SJCRH30 (cell line): ENCODE measurements at regions not wholly inside any gene's neighbourhood (a gene's known extent, or its start where the extent isn't known, plus 50 kb on each side); places are given as distances from the start of the nearest gene placed in this dataset.
"Not testable (repeated sequence)": the region's sequence is repeated elsewhere in the genome, so short reads cannot be mapped to it uniquely, and the experiment has no call there.

ENCODE experiments used
- DNase-seq, 2 experiments: peaks; one replicate each; pipeline ENCODE4 v3.0.0-alpha.2; 2015 to 2020
- H3K27ac ChIP-seq: fragments of 250-450 bp; sonication (Bioruptor Pico); 2 replicates; pipeline ENCODE4 v1.5.1; 2020; ENCODE audit warnings: mild to moderate bottlenecking, moderate library complexity
- H3K27me3 ChIP-seq: fragments of 250-450 bp; sonication (Bioruptor Pico); 2 replicates; pipeline ENCODE4 v1.5.1; 2020; ENCODE audit warnings: mild to moderate bottlenecking, moderate library complexity
- H3K36me3 ChIP-seq: fragments of 250-450 bp; sonication (Bioruptor Pico); 2 replicates; pipeline ENCODE4 v1.5.1; 2020; ENCODE audit warnings: mild to moderate bottlenecking, moderate library complexity
- H3K4me1 ChIP-seq: fragments of 250-450 bp; sonication (Bioruptor Pico); 2 replicates; pipeline ENCODE4 v1.5.1; 2020; ENCODE audit warnings: mild to moderate bottlenecking, moderate library complexity
- H3K4me3 ChIP-seq: fragments of 250-450 bp; sonication (Bioruptor Pico); 2 replicates; pipeline ENCODE4 v1.5.1; 2020; ENCODE audit warnings: mild to moderate bottlenecking, moderate library complexity
- H3K9me3 ChIP-seq: fragments of 250-450 bp; sonication (Bioruptor Pico); replicated peaks from 2 replicates; pipeline ENCODE4 v1.5.1; 2020; ENCODE audit warnings: mild to moderate bottlenecking, moderate library complexity

DNA sequence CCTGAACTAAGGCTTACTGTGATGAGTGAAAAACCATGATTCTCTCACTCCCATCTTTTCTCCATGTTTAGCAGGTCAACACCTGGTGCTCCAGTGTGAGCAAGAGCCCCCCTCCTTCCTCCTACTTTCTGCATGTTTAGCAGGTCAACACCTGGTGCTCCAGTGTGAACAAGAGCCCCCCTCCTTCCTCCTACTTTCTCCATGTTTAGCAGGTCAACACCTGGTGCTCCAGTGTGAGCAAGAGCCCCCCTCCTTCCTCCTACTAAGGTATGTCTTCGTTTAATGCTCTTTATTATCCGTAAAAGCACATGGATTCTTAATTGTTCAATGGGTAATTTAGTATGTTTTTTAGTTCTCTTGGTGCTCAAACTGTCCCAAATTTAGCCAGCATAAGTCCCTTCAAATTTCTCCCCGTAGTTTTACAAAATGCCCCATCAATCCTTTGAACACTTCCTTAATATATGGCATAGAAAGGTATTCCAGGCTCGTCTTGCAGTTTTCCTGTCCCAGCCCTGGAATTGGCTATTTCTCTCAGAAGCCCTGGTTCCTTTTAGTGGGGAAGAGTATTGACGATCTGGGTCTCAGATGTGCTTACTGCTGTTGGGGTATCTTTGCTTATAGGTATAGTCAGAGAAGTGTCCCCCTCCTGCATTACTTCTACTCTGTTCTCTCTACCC, 760.8 kb upstream of the TPTE start:
- H3K4me1 ChIP-seq = no peaks in the 10 kb centered on the region
- H3K27ac ChIP-seq = no peak overlapping the region
- 0 out of 2 replicates have a peak, but pooled peaks cover 2% of the 10 kb centered on the region for H3K9me3 ChIP-seq
- peaks cover 16% of the 10 kb centered on the region for H3K27me3 ChIP-seq
- no peak overlapping the region for H3K4me3 ChIP-seq
- H3K36me3 ChIP-seq = no peaks in the 10 kb centered on the region
- DNase-seq = no peak

- no peaks in the 10 kb centered on the region for H3K36me3 ChIP-seq
- H3K27me3 ChIP-seq = peaks cover 12% of the 10 kb centered on the region
- H3K9me3 ChIP-seq = 0 out of 2 replicates have a peak, but pooled peaks cover 2% of the 10 kb centered on the region
- no peak overlapping the region for H3K27ac ChIP-seq
- no peak overlapping the region for H3K4me3 ChIP-seq
- H3K4me1 ChIP-seq = no peaks in the 10 kb centered on the region
- DNase-seq = no peak
These were observed 758.1 kb upstream of the TPTE start for GRCh38 chr21:9763306-9763705.

GRCh38 chr21:9763807-9764206, 757.6 kb upstream of the TPTE start:
- no peak overlapping the region for H3K4me3 ChIP-seq
- H3K4me1 ChIP-seq = no peaks in the 10 kb centered on the region
- no peaks in the 10 kb centered on the region for H3K36me3 ChIP-seq
- no peak for DNase-seq
- H3K27ac ChIP-seq = no peak overlapping the region
- H3K27me3 ChIP-seq = peaks cover 7% of the 10 kb centered on the region; the same call in 1 of the 2 replicates
- 0 out of 2 replicates have a peak, but pooled peaks cover 2% of the 10 kb centered on the region for H3K9me3 ChIP-seq

- not testable (repeated sequence) for H3K9me3 ChIP-seq, H3K27ac ChIP-seq, H3K36me3 ChIP-seq, DNase-seq, H3K4me3 ChIP-seq, H3K27me3 ChIP-seq, H3K4me1 ChIP-seq
These were observed 757.1 kb upstream of the TPTE start for GRCh38 chr21:9764294-9764693.

DNA sequence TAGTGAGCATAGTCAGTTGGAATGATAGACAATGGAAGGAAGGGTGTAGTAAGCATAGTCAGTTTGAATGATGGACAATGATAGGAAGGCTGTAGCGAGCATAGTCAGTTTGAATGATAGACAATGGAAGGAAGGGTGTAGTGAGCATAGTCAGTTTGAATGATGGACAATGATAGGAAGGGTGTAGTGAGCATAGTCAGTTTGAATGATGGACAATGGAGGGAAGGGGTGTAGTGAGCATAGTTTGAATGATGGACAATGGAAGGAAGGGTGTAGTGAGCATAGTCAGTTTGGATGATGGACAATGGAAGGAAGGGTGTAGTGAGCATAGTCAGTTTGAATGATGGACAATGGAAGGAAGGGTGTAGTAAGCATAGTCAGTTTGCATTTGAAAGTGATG, 755.8 kb upstream of the TPTE start:
- not testable (repeated sequence) for DNase-seq, H3K27me3 ChIP-seq, H3K27ac ChIP-seq, H3K9me3 ChIP-seq, H3K4me3 ChIP-seq, H3K4me1 ChIP-seq, H3K36me3 ChIP-seq

DNA sequence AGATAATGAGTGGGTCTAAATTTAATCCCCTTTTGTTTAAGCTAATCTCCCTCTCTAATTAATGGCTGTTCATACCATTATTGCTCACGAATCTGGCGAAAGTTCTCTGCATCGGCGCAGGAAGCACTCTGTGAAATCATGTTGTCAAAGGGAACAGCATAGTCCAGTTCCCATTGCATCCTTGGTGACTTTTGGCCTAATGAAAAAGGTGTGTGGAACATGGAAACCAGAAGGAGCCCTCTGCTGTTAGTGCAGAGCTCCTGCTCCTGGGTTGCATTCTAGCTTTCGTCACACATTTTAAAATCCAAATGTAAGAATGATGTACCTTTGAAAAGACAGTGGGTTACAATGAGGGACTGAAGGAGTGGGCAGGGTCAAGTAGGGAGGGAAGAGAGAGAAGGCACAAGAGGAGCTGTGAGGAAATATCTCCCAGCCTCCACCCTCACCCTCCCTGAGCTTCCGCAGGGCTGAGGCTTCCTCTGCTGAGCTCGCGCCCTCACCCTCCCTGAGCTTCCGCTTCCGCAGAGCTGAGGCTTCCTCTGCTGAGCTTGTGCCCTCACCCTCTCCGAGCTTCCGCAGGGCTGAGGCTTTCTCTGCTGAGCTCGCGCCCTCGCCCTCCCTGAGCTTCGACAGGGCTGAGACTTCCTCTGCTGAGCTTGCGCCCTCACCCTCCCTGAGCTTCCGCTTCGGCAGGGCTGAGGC, 754.3 kb upstream of the TPTE start:
- not testable (repeated sequence) for H3K27ac ChIP-seq, H3K4me3 ChIP-seq, H3K27me3 ChIP-seq, DNase-seq, H3K4me1 ChIP-seq, H3K9me3 ChIP-seq, H3K36me3 ChIP-seq

DNA sequence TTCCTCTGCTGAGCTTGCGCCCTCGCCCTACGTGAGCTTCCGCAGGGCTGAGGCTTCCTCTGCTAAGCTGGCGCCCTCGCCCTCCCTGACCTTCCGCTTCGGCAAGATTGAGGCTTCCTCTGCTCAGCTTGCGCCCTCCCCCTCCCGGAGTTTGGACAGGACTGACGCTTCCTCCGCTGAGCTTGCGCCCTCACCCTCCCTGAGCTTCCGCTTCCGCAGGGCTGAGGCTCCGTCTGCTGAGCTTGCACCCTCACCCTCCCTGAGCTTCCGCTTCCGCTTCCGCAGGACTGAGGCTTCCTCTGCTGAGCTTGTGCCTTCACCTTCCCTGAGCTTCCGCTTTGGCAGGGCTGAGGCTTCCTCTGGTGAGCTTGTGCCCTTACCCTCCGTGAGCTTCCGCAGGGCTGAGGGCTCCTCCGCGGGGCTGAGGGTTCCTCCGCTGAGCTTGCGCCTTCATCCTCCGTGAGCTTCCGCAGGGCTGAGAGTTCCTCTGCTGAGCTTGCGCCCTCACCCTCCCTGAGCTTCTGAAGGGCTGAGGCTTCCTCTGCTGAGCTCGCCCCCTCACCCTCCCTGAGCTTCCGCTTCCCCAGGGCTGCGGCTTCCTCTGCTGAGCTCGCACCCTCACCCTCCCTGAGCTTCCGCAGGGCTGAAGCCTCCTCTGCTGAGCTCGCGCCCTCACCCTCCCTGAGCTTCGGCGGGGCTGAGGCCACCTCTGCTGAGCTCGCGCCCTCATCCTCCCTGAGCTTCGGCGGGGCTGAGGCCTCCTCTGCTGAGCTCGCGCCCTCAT, 753.6 kb upstream of the TPTE start:
- no peak overlapping the region for H3K27ac ChIP-seq
- no peak for DNase-seq
- H3K27me3 ChIP-seq = no peaks in the 10 kb centered on the region
- H3K4me3 ChIP-seq = no peak overlapping the region
- H3K9me3 ChIP-seq = no peaks in the 10 kb centered on the region
- H3K4me1 ChIP-seq = no peaks in the 10 kb centered on the region
- H3K36me3 ChIP-seq = no peaks in the 10 kb centered on the region

GRCh38 chr21:9768376-9769130, 752.8 kb upstream of the TPTE start:
- H3K27ac ChIP-seq, H3K9me3 ChIP-seq, H3K4me1 ChIP-seq, H3K27me3 ChIP-seq, DNase-seq, H3K36me3 ChIP-seq, H3K4me3 ChIP-seq: not testable (repeated sequence)

DNA sequence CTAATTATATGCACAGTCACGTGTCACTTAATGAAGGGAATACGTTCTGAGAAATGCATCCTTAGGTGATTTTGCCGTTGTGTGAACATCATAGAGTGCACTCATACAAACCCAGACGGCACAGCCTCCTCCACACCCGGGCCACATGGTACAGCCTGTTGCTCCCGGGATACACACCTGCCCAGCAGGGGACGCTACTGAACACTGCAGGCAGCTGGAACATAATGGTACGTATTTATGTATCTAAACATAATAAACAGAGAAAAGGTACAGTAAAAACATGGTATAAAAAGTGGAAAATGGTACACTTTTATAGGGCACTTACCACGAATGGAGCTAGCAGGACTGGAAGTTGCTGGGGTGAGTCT, 752.3 kb upstream of the TPTE start:
- not testable (repeated sequence) for H3K9me3 ChIP-seq, H3K4me1 ChIP-seq, DNase-seq, H3K4me3 ChIP-seq, H3K27me3 ChIP-seq, H3K36me3 ChIP-seq, H3K27ac ChIP-seq

GRCh38 chr21:9769718-9770690, 751.4 kb upstream of the TPTE start:
- not testable (repeated sequence) for H3K9me3 ChIP-seq

DNA sequence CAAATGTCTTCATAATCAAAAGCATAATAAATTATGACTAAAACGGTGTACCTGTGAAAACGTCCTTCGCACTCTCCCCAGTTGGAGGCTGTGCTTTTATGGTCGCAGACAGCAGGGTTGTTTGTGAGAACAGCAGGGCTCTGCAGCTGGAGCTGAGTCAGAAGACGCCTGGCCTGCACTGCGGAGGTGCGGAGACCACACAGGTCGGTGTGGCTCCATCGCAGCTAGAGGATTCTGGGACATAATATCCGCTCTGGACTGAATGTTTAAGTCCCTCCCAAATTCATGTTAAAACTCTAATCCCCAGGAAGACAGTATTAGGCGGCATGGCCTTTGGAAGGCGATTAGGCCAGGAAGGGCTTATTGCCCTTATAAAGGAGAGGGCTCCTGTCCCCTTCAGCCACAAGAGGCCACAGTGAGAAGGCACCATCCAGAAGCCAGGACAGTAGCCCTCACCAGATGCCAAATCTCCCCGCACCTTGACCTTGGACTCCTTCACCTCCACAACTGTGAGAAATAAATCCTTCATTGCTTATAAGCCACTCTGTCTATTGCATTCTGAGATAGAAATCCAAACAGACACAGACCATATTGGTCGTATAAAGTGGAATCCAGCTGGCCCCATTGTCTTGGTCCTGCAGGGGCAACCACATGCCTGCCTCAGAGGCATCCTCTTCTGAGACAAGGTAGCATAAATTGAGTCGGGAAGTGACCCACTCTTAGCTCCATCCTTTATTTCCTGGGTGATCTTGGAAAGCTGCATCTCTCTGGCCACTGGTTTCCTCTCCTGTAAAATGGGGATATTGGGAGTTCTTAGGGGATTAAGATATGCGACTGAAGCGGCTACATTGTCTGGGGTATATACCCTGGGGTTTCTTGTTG, 749.7 kb upstream of the TPTE start:
- not testable (repeated sequence) for H3K4me3 ChIP-seq, DNase-seq

More at GRCh38 chr21:9769718-9770690, 751.4 kb upstream of the TPTE start:
- not testable (repeated sequence) for DNase-seq, H3K4me3 ChIP-seq, H3K27me3 ChIP-seq, H3K27ac ChIP-seq, H3K36me3 ChIP-seq, H3K4me1 ChIP-seq

DNA sequence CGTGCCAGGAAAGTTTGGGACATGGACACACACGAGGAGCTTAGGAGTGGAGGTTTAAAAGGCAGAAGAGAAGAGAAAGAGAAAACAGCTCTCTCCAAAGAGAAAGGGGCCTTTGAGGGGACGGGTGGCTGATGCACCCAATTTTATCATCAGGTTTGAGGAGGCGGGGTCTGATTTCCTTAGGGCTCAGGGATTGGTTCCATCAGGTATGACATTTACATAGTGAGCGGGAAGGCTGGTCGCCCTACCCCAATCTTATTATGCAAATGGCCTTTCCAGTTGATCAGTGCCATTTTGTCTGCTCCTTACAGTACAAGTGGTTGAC, 749.1 kb upstream of the TPTE start:
- Histone ChIP-seq H3K27me3 (no peaks in the 10 kb centered on the region), H3K27ac (no peak overlapping the region)

More for the DNA sequence above, 749.7 kb upstream of the TPTE start:
- H3K9me3 ChIP-seq, H3K27ac ChIP-seq, H3K27me3 ChIP-seq, H3K4me1 ChIP-seq, H3K36me3 ChIP-seq: not testable (repeated sequence)

DNA sequence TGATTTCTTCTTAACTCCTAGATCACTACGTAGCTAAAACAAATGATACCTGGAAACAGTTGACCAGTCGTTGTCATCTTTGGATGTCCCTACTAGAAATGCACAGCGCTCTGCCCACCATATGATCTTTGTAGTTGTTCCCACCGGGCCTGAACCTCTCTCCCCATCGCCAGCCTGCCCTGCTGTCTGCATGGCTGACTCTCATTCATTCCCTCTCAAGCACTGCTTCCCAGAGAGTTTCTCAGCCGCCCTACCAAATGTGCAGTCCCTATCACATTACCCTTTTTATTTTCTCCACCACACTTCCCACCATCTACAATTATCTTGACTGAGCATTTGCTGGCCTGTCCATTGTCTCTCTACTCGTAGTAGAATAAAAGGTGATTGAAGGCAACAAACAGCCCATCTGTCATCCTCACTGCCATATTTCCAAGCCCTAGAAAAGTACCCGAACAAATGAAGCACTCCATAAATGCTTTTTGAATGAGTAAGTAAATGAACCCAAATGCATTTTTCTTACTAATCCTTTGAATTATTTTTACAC, 748.4 kb upstream of the TPTE start:
- not testable (repeated sequence) for H3K27me3 ChIP-seq, H3K27ac ChIP-seq, H3K36me3 ChIP-seq, H3K9me3 ChIP-seq, H3K4me3 ChIP-seq, H3K4me1 ChIP-seq, DNase-seq

More for the DNA sequence above, 749.1 kb upstream of the TPTE start:
- Histone ChIP-seq H3K36me3 (no peaks in the 10 kb centered on the region), H3K4me3 (no peak overlapping the region), H3K4me1 (no peaks in the 10 kb centered on the region), H3K9me3 (no peaks in the 10 kb centered on the region)
- no peak for DNase-seq
